ENCODE measurements at regions not wholly inside any gene's neighbourhood (a gene's known extent, or its start where the extent isn't known, plus 50 kb on each side); places are given as distances from the start of the nearest gene placed in this dataset.

DNA sequence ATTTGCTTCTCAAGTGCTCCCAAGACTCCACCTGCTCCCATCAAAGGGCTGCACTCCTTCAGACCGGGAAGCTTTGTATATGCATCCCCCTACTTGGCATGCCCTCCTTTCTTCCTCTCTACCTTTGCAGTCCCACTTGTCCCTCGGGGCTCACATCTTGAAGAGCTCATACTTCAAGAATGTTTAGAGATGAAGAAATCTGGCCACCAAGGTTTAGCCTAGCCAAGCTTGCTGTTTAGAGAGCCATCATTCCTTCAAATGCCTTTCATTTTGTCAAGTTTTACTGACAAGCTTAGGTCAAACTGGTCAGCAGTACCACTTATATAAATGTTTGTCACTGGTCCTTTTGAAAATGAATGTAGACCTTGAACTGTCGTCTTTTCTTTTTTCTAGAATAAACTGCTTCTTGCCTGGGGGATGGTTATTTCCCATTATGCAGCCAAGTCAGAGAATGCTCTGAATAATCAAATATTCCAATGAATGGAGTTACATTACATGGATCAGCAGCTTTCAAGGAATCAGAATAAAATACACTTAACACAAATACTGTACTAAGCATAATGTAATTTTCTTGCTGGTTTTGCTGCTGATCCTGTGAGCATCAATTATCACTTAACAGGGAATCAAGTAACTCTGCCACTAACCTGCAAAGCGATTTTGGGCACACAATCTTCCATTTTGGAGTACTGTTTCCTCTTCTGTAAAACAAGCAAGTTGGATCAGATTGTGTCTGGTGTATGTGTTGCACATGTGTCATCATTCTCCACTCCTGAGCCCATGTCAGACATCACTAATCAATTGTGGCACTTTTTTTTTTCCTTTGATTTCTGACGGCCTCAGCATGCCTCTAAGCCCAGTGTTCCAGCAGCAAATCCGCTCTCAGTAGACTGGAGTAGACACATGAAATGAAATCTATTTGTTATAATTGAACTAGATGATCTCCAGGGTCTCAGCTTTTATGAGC lies 357.9 kb downstream of the PTEN start:
- TF ChIP-seq, protein P1, sequence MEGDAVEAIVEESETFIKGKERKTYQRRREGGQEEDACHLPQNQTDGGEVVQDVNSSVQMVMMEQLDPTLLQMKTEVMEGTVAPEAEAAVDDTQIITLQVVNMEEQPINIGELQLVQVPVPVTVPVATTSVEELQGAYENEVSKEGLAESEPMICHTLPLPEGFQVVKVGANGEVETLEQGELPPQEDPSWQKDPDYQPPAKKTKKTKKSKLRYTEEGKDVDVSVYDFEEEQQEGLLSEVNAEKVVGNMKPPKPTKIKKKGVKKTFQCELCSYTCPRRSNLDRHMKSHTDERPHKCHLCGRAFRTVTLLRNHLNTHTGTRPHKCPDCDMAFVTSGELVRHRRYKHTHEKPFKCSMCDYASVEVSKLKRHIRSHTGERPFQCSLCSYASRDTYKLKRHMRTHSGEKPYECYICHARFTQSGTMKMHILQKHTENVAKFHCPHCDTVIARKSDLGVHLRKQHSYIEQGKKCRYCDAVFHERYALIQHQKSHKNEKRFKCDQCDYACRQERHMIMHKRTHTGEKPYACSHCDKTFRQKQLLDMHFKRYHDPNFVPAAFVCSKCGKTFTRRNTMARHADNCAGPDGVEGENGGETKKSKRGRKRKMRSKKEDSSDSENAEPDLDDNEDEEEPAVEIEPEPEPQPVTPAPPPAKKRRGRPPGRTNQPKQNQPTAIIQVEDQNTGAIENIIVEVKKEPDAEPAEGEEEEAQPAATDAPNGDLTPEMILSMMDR (conservative IDR thresholded peaks at IDR 0.05 in 1 of 2, IDR thresholded peaks at IDR 0.05 in 1 of 2; ENCODE audit: low read depth in 1 of 2, low read length in 2 of 2): no peak
- no peak for TF ChIP-seq EZH2 (IDR thresholded peaks at IDR 0.05; ENCODE audit: low read length, missing control alignments)
